GM19035 (cell line): ENCODE measurements at regions not wholly inside any gene's neighbourhood (a gene's known extent, or its start where the extent isn't known, plus 50 kb on each side); places are given as distances from the start of the nearest gene placed in this dataset.

ENCODE experiments used
- ATAC-seq: cut with Tn5 transposase; IDR thresholded peaks from one replicate; pipeline ENCODE4 v1.9.1; 2021; ENCODE audit not compliant: unreplicated experiment

GRCh38 chr9:22389271-22389670, 57.4 kb upstream of the DMRTA1 start:
- ATAC-seq = no peak

- ATAC-seq = no peak
Observed at GRCh38 chr9:22392523-22392922, 54.1 kb upstream of the DMRTA1 start.

GRCh38 chr9:22395687-22396141, 50.9 kb upstream of the DMRTA1 start:
- ATAC-seq = no peak
